PC-9 (cell line): ENCODE measurements at regions not wholly inside any gene's neighbourhood (a gene's known extent, or its start where the extent isn't known, plus 50 kb on each side); places are given as distances from the start of the nearest gene placed in this dataset.

Source experiments
- BruUV-seq: library from RNA; stranded (reverse); fragments of 400-500 nt; replicated peaks from 2 replicates; lab custom pipeline; 2021; lab: Mats Ljungman, UMichigan
- CTCF ChIA-PET: fragments of 300-600 bp; sonication (Branson Sonifier 250); formaldehyde crosslinking; loops from one replicate; lab custom pipeline; 2022; ENCODE audit warnings: antibody characterized with exemption; lab: Charles Lee
- POLR2A ChIA-PET: fragments of 300-600 bp; sonication (Branson Sonifier 250); formaldehyde crosslinking; loops from one replicate; lab custom pipeline; 2022; ENCODE audit warnings: antibody characterized with exemption; ENCODE audit not compliant: unreplicated experiment; lab: Charles Lee
- DNase-seq, 2 experiments: peaks; one replicate each; pipeline versions ENCODE4 v3.0.0 to v3.0.0-alpha.2; 2015 to 2022; ENCODE audit warnings: mixed read lengths in 1 of 2
- H2AFZ ChIP-seq: fragments of 200-600 bp; sonication (generic); 2 replicates; pipeline ENCODE4 v1.8.1; 2017; ENCODE audit warnings: antibody characterized with exemption
- H3F3A ChIP-seq: fragments of 200-600 bp; sonication (generic); 2 replicates; pipeline ENCODE4 v1.8.1; 2017; ENCODE audit warnings: antibody characterized with exemption, mild to moderate bottlenecking, low read depth; ENCODE audit not compliant: insufficient read depth
- H3K27ac ChIP-seq: fragments of 200-600 bp; sonication (generic); 2 replicates; pipeline ENCODE4 v1.6.1; 2016; ENCODE audit warnings: mixed run types
- H3K27me3 ChIP-seq: fragments of 200-600 bp; sonication (generic); 2 replicates; pipeline ENCODE4 v1.6.1; 2016; ENCODE audit warnings: low read depth, mixed run types; ENCODE audit not compliant: insufficient read depth
- H3K36me3 ChIP-seq: fragments of 200-600 bp; sonication (generic); 2 replicates; pipeline ENCODE4 v1.6.1; 2016; ENCODE audit warnings: low read depth, mixed run types
- H3K4me1 ChIP-seq: fragments of 200-600 bp; sonication (generic); replicated peaks from 2 replicates; pipeline ENCODE4 v1.6.1; 2016; ENCODE audit warnings: mixed run types; ENCODE audit not compliant: insufficient read depth
- H3K4me2 ChIP-seq: fragments of 200-600 bp; sonication (generic); 2 replicates; pipeline ENCODE4 v1.6.1; 2017; ENCODE audit warnings: mixed run types
- H3K4me3 ChIP-seq: fragments of 200-600 bp; sonication (generic); 2 replicates; pipeline ENCODE4 v1.6.1; 2016; ENCODE audit warnings: mixed run types
- H3K79me2 ChIP-seq: fragments of 200-600 bp; sonication (generic); 2 replicates; pipeline ENCODE4 v1.6.1; 2017; ENCODE audit warnings: low read depth, mixed run types
- H3K9me2 ChIP-seq: fragments of 200-600 bp; sonication (generic); 2 replicates; pipeline ENCODE4 v1.8.1; 2017; ENCODE audit warnings: mild to moderate bottlenecking; ENCODE audit not compliant: insufficient read depth
- H3K9me3 ChIP-seq: fragments of 200-600 bp; sonication (generic); 2 replicates; pipeline ENCODE4 v1.8.1; 2016; ENCODE audit warnings: low read depth; ENCODE audit not compliant: insufficient read depth
- H4K20me1 ChIP-seq: fragments of 200-600 bp; sonication (generic); 2 replicates; pipeline ENCODE4 v1.8.1; 2017; ENCODE audit not compliant: insufficient read depth
- CTCF ChIP-seq: fragments of 200-600 bp; sonication (generic); conservative IDR thresholded peaks from 2 replicates; pipeline ENCODE4 v1.6.1; 2017; ENCODE audit warnings: mixed run types, antibody characterized with exemption, mild to moderate bottlenecking, moderate library complexity
- EZH2 ChIP-seq: fragments of 200-600 bp; sonication (generic); IDR thresholded peaks from 2 replicates; pipeline ENCODE4 v1.8.0; 2017; ENCODE audit warnings: antibody characterized with exemption, low read depth
- intact Hi-C: fragments of 100-400 bp; cut with micrococcal nuclease; formaldehyde crosslinking; loops from one replicate; pipeline ENCODE4 v1.10.0; 2022; ENCODE audit not compliant: unreplicated experiment

GRCh38 chr7:45414226-45414625 lies 159.9 kb upstream of the ADCY1 start:
- Histone ChIP-seq H2AFZ (no peak overlapping the region), H3K9me3 (no peaks in the 10 kb centered on the region), H3K27ac (no peak overlapping the region), H3K79me2 (no peaks in the 10 kb centered on the region), H3K4me2 (no peak overlapping the region), H3K27me3 (no peaks in the 10 kb centered on the region), H3K9me2 (no peaks in the 10 kb centered on the region), H3K4me1 (no peaks in the 10 kb centered on the region), H4K20me1 (no peaks in the 10 kb centered on the region), H3F3A (no peaks in the 10 kb centered on the region), H3K36me3 (no peaks in the 10 kb centered on the region), H3K4me3 (no peak overlapping the region)
- BruUV-seq: no TSS peak
- TF ChIP-seq EZH2: no peak
- no peak for TF ChIP-seq CTCF
- ChIA-PET CTCF (no interaction called here), POLR2A (no interaction called here)
- DNase-seq: no peak
- intact Hi-C loops: no loop called here

GRCh38 chr7:45415265-45415664 lies 158.9 kb upstream of the ADCY1 start:
- H3K36me3 ChIP-seq: no peaks in the 10 kb centered on the region
- ChIA-PET CTCF (no interaction called here), POLR2A (no interaction called here)
- no peaks in the 10 kb centered on the region for H4K20me1 ChIP-seq
- no peaks in the 10 kb centered on the region for H3F3A ChIP-seq
- no peaks in the 10 kb centered on the region for H3K79me2 ChIP-seq
- no peaks in the 10 kb centered on the region for H3K27me3 ChIP-seq
- no peak overlapping the region for H3K4me2 ChIP-seq
- no peak for DNase-seq
- no peak overlapping the region for H3K4me3 ChIP-seq
- no peak overlapping the region for H3K27ac ChIP-seq
- intact Hi-C loops: no loop called here
- no peaks in the 10 kb centered on the region for H3K4me1 ChIP-seq
- no peak overlapping the region for H2AFZ ChIP-seq
- H3K9me2 ChIP-seq: no peaks in the 10 kb centered on the region
- no TSS peak for BruUV-seq
- H3K9me3 ChIP-seq: no peaks in the 10 kb centered on the region
- TF ChIP-seq EZH2 (no peak), CTCF (no peak)

- Histone ChIP-seq H3F3A (peaks cover 4% of the 10 kb centered on the region; the same call in 1 of the 2 replicates), H3K27ac (no peak overlapping the region), H3K27me3 (no peaks in the 10 kb centered on the region), H3K9me3 (no peaks in the 10 kb centered on the region), H2AFZ (no peak overlapping the region), H3K4me2 (no peak overlapping the region), H3K9me2 (no peaks in the 10 kb centered on the region), H3K79me2 (no peaks in the 10 kb centered on the region), H3K36me3 (no peaks in the 10 kb centered on the region), H3K4me3 (no peak overlapping the region), H4K20me1 (no peaks in the 10 kb centered on the region), H3K4me1 (no peaks in the 10 kb centered on the region)
- TF ChIP-seq CTCF (no peak), EZH2 (no peak)
- intact Hi-C loops: no loop called here
- no peak for DNase-seq
- no TSS peak for BruUV-seq
- CTCF ChIA-PET: no interaction called here
- POLR2A ChIA-PET: no interaction called here
These were observed 157.3 kb upstream of the ADCY1 start for GRCh38 chr7:45416846-45417245.
